ENCODE measurements at regions not wholly inside any gene's neighbourhood (a gene's known extent, or its start where the extent isn't known, plus 50 kb on each side); places are given as distances from the start of the nearest gene placed in this dataset.

- no peaks in the 10 kb centered on the region for H3K4me1 ChIP-seq (ENCODE audit: low read length)
- H3K36me3 ChIP-seq (replicated peaks; ENCODE audit: insufficient read depth, low read length) = no peaks in the 10 kb centered on the region
- DNase-seq = no peak
- no peak overlapping the region for H3K9ac ChIP-seq (ENCODE audit: low read length)
- H3K27me3 ChIP-seq (replicated peaks; ENCODE audit: insufficient read depth, low read length) = no peaks in the 10 kb centered on the region
- H3F3A ChIP-seq (ENCODE audit: insufficient read depth, low read length) = no peaks in the 10 kb centered on the region
- no peaks in the 10 kb centered on the region for H3K9me3 ChIP-seq (replicated peaks; ENCODE audit: insufficient read depth, low read length)
- H3K79me2 ChIP-seq (ENCODE audit: low read length) = no peaks in the 10 kb centered on the region
- H3K4me2 ChIP-seq (ENCODE audit: low read depth, low read length) = no peak overlapping the region
- TF ChIP-seq CTCF (IDR thresholded peaks at IDR 0.05; ENCODE audit: low read length) (no peak), EZH2 (optimal IDR thresholded peaks at IDR 0.05; ENCODE audit: low read depth, low read length) (no peak), EZH2phosphoT487 (IDR thresholded peaks at IDR 0.05; ENCODE audit: low read length) (no peak)
- H3K27ac ChIP-seq (ENCODE audit: low read length) = no peak overlapping the region
- H4K20me1 ChIP-seq (ENCODE audit: insufficient read depth, low read length) = no peaks in the 10 kb centered on the region
- H3K4me3 ChIP-seq (ENCODE audit: low read length) = no peak overlapping the region
- H2AFZ ChIP-seq (ENCODE audit: low read length) = no peak overlapping the region
- H3K9me2 ChIP-seq (replicated peaks; ENCODE audit: insufficient read depth, low read length) = no peaks in the 10 kb centered on the region
These were observed 127.4 kb upstream of the CTTNBP2 start for GRCh38 chr7:118000480-118001202.

DNA sequence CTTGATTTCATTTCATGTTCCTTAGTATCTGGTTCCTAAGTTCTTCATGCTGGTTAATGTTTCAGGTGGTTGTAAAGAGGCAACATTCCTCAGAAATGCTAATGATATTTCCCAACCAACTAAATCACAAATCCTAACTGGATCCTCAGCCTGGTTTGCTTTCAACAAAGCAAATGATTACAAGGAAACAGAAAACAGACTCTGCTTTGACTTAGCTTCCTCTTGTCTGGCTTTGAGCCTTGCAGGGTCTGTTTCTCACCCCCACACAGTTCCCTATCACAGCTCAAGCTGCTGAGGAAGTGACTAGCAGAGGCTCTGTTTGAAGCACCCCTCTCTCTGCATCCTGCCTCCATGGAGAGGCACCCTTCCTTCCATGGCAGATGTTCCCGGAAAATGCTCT lies 130.2 kb upstream of the CTTNBP2 start:
- H3K4me1 ChIP-seq (ENCODE audit: low read length) = no peaks in the 10 kb centered on the region
- H3K36me3 ChIP-seq (replicated peaks; ENCODE audit: insufficient read depth, low read length) = no peaks in the 10 kb centered on the region
- no peaks in the 10 kb centered on the region for H3K27me3 ChIP-seq (replicated peaks; ENCODE audit: insufficient read depth, low read length)
- H4K20me1 ChIP-seq (ENCODE audit: insufficient read depth, low read length) = no peaks in the 10 kb centered on the region
- no peaks in the 10 kb centered on the region for H3K9me2 ChIP-seq (replicated peaks; ENCODE audit: insufficient read depth, low read length)
- no peak overlapping the region for H3K4me2 ChIP-seq (ENCODE audit: low read depth, low read length)
- H2AFZ ChIP-seq (ENCODE audit: low read length) = no peak overlapping the region
- no peak for TF ChIP-seq CTCF (IDR thresholded peaks at IDR 0.05; ENCODE audit: low read length)
- no peak for TF ChIP-seq EZH2 (optimal IDR thresholded peaks at IDR 0.05; ENCODE audit: low read depth, low read length)
- TF ChIP-seq EZH2phosphoT487 (IDR thresholded peaks at IDR 0.05; ENCODE audit: low read length) = no peak
- no peaks in the 10 kb centered on the region for H3F3A ChIP-seq (ENCODE audit: insufficient read depth, low read length)
- H3K9me3 ChIP-seq (replicated peaks; ENCODE audit: insufficient read depth, low read length) = no peaks in the 10 kb centered on the region
- no peak overlapping the region for H3K9ac ChIP-seq (ENCODE audit: low read length)
- H3K27ac ChIP-seq (ENCODE audit: low read length) = no peak overlapping the region
- no peaks in the 10 kb centered on the region for H3K79me2 ChIP-seq (ENCODE audit: low read length)
- DNase-seq = no peak
- no peak overlapping the region for H3K4me3 ChIP-seq (ENCODE audit: low read length)

DNA sequence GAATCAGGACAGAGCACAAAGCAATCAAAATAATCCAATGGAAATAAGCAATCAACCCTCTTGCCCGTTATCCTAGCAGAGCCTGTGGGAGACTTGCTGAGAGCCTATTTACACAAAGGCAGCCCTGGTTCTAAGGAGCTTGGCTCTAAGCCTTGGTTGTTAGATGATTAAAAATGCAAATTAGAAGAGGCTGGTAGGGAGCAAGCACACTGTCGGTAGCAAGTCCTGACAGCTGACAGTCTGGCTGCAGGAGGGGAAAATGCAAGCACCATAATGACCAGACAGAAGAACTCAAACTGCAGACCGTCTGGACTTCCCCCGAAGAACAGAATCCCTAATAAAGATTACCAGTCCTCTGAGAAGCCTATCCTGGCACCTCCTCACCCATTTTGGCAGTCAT lies 131.8 kb upstream of the CTTNBP2 start:
- no peaks in the 10 kb centered on the region for H3K9me3 ChIP-seq (replicated peaks; ENCODE audit: insufficient read depth, low read length)
- H3F3A ChIP-seq (ENCODE audit: insufficient read depth, low read length) = no peaks in the 10 kb centered on the region
- H3K4me3 ChIP-seq (ENCODE audit: low read length) = no peak overlapping the region
- H3K79me2 ChIP-seq (ENCODE audit: low read length) = no peaks in the 10 kb centered on the region
- no peak overlapping the region for H3K27ac ChIP-seq (ENCODE audit: low read length)
- H3K27me3 ChIP-seq (replicated peaks; ENCODE audit: insufficient read depth, low read length) = no peaks in the 10 kb centered on the region
- H3K36me3 ChIP-seq (replicated peaks; ENCODE audit: insufficient read depth, low read length) = no peaks in the 10 kb centered on the region
- no peak overlapping the region for H2AFZ ChIP-seq (ENCODE audit: low read length)
- TF ChIP-seq EZH2phosphoT487 (IDR thresholded peaks at IDR 0.05; ENCODE audit: low read length) = no peak
- TF ChIP-seq EZH2 (optimal IDR thresholded peaks at IDR 0.05; ENCODE audit: low read depth, low read length) = no peak
- TF ChIP-seq CTCF (IDR thresholded peaks at IDR 0.05; ENCODE audit: low read length) = no peak
- no peaks in the 10 kb centered on the region for H4K20me1 ChIP-seq (ENCODE audit: insufficient read depth, low read length)
- H3K9ac ChIP-seq (ENCODE audit: low read length) = no peak overlapping the region
- H3K9me2 ChIP-seq (replicated peaks; ENCODE audit: insufficient read depth, low read length) = no peaks in the 10 kb centered on the region
- no peak for DNase-seq
- no peak overlapping the region for H3K4me2 ChIP-seq (ENCODE audit: low read depth, low read length)
- H3K4me1 ChIP-seq (ENCODE audit: low read length) = no peaks in the 10 kb centered on the region

Measured in MM.1S (cell line).